Natural killer cell (primary cell): ENCODE measurements at regions not wholly inside any gene's neighbourhood (a gene's known extent, or its start where the extent isn't known, plus 50 kb on each side); places are given as distances from the start of the nearest gene placed in this dataset.

Source experiments
- ATAC-seq, 3 donors: fragments of 150-1000 bp in 2 of 3; fragments of 200-7000 bp in 1 of 3; cut with Tn5 transposase; 1 replicate in 1 of 3; 2 replicates in 2 of 3; pipeline ENCODE4 v1.10.0; 2021; ENCODE audit warnings: mild to moderate bottlenecking in 2 of 3, moderate library complexity in 2 of 3
- DNase-seq, 2 donors: peaks; one replicate each; pipeline versions ENCODE4 v3.0.0 to v3.0.0-alpha.2; 2013 to 2021; ENCODE audit warnings: mixed read lengths in 1 of 2
- H3K27ac ChIP-seq: one replicate; pipeline ENCODE4 v1.5.1; 2013; ENCODE audit warnings: mild to moderate bottlenecking, low read length
- H3K27me3 ChIP-seq: one replicate; pipeline ENCODE4 v1.6.1; 2013; ENCODE audit warnings: low read length; ENCODE audit not compliant: control insufficient read depth, insufficient read depth
- H3K36me3 ChIP-seq: one replicate; pipeline ENCODE4 v1.6.1; 2013; ENCODE audit warnings: low read length; ENCODE audit not compliant: control insufficient read depth, insufficient read depth
- H3K4me1 ChIP-seq: one replicate; pipeline ENCODE4 v1.6.1; 2013; ENCODE audit warnings: low read length; ENCODE audit not compliant: control insufficient read depth, insufficient read depth
- H3K4me3 ChIP-seq: one replicate; pipeline ENCODE4 v1.5.1; 2013; ENCODE audit warnings: low read length
- H3K9me3 ChIP-seq: one replicate; pipeline ENCODE4 v1.6.1; 2013; ENCODE audit warnings: low read length; ENCODE audit not compliant: control insufficient read depth, insufficient read depth
- H3K27ac Mint-ChIP-seq, 2 donors: one replicate each; pipeline ENCODE4 v1.8.0; 2022; ENCODE audit warnings: mild to moderate bottlenecking in 2 of 2, mixed read lengths in 2 of 2, moderate library complexity in 1 of 2
- H3K27me3 Mint-ChIP-seq, 2 donors: one replicate each; pipeline ENCODE4 v1.8.0; 2022; ENCODE audit warnings: low read depth in 2 of 2, mixed read lengths in 2 of 2
- H3K36me3 Mint-ChIP-seq: one replicate; pipeline ENCODE4 v1.8.0; 2022; ENCODE audit warnings: mixed read lengths
- H3K4me1 Mint-ChIP-seq, 2 donors: one replicate each; pipeline ENCODE4 v1.8.0; 2022; ENCODE audit warnings: mixed read lengths in 2 of 2
- H3K4me3 Mint-ChIP-seq: one replicate; pipeline ENCODE4 v1.8.0; 2022; ENCODE audit warnings: mild to moderate bottlenecking, moderate library complexity, mixed read lengths
- H3K9me3 Mint-ChIP-seq, 2 donors: one replicate each; pipeline ENCODE4 v1.8.0; 2022; ENCODE audit warnings: mixed read lengths in 2 of 2
- CTCF ChIP-seq: fragments of 200-600 bp; IDR thresholded peaks from one replicate; pipeline ENCODE4 v1.8.0; 2022; ENCODE audit warnings: antibody characterized with exemption
- WGBS: methylation state at CpG from one replicate; pipeline ENCODE4 v1.1.7; 2013; ENCODE audit warnings: missing lambda C conversion rate; ENCODE audit not compliant: insufficient coverage; 5-methylcytosine and 5-hydroxymethylcytosine counted together
- intact Hi-C: fragments of 100-400 bp; cut with micrococcal nuclease; formaldehyde crosslinking; loops from one replicate; pipeline ENCODE4 v1.14.2; 2022

- no peak for ATAC-seq
- no peak overlapping the region for H3K27ac Mint-ChIP-seq
Observed at GRCh38 chr2:62441824-62442223, 64.2 kb downstream of the TMEM17 start.

GRCh38 chr2:62441421-62441820, 64.6 kb downstream of the TMEM17 start:
- Mint-ChIP-seq H3K27me3 (peaks cover 0 to 7% of the 10 kb centered on the region in 2 donors), H3K4me1 (no peaks in the 10 kb centered on the region), H3K9me3 (no peaks in the 10 kb centered on the region), H3K27ac (no peak overlapping the region), H3K36me3 (no peaks in the 10 kb centered on the region), H3K4me3 (no peak overlapping the region)
- Histone ChIP-seq H3K4me3 (no peak overlapping the region), H3K27me3 (no peaks in the 10 kb centered on the region), H3K27ac (no peak overlapping the region), H3K4me1 (no peaks in the 10 kb centered on the region), H3K9me3 (no peaks in the 10 kb centered on the region), H3K36me3 (no peaks in the 10 kb centered on the region)
- intact Hi-C loops, result no loop called here
- no peak for TF ChIP-seq CTCF
- ATAC-seq (no peak), DNase-seq (no peak)
- WGBS, result 93% methylated on average over 5 of the region's 5 CpGs

More at GRCh38 chr2:62441824-62442223, 64.2 kb downstream of the TMEM17 start:
- Histone ChIP-seq H3K4me1 (no peaks in the 10 kb centered on the region), H3K27ac (no peak overlapping the region), H3K27me3 (no peaks in the 10 kb centered on the region), H3K36me3 (no peaks in the 10 kb centered on the region), H3K9me3 (no peaks in the 10 kb centered on the region), H3K4me3 (no peak overlapping the region)
- peaks cover 0 to 5% of the 10 kb centered on the region in 2 donors for H3K27me3 Mint-ChIP-seq
- DNase-seq, result no peak
- no peak overlapping the region for H3K4me3 Mint-ChIP-seq
- WGBS, result 88% methylated on average over 6 of the region's 6 CpGs
- H3K9me3 Mint-ChIP-seq, result no peaks in the 10 kb centered on the region
- intact Hi-C loops, result no loop called here
- TF ChIP-seq CTCF, result no peak
- no peaks in the 10 kb centered on the region for H3K4me1 Mint-ChIP-seq
- H3K36me3 Mint-ChIP-seq, result no peaks in the 10 kb centered on the region

- WGBS, result 91% methylated on average over 6 of the region's 6 CpGs
- Histone ChIP-seq H3K4me1 (no peaks in the 10 kb centered on the region), H3K27ac (no peak overlapping the region), H3K4me3 (no peak overlapping the region), H3K27me3 (no peaks in the 10 kb centered on the region), H3K9me3 (no peaks in the 10 kb centered on the region), H3K36me3 (no peaks in the 10 kb centered on the region)
- Mint-ChIP-seq H3K4me1 (no peaks in the 10 kb centered on the region), H3K9me3 (no peaks in the 10 kb centered on the region), H3K4me3 (no peak overlapping the region), H3K36me3 (no peaks in the 10 kb centered on the region), H3K27ac (no peak overlapping the region), H3K27me3 (peaks cover 0 to 7% of the 10 kb centered on the region in 2 donors)
- no peak for TF ChIP-seq CTCF
- ATAC-seq (no peak), DNase-seq (no peak)
- intact Hi-C loops, result no loop called here
Observed at GRCh38 chr2:62440281-62440946, 65.6 kb downstream of the TMEM17 start.

- H3K9me3 ChIP-seq, result no peaks in the 10 kb centered on the region
- no peak overlapping the region for H3K27ac Mint-ChIP-seq
- 86% methylated on average over 3 of the region's 3 CpGs for WGBS
Observed at GRCh38 chr2:62439425-62439824, 66.6 kb downstream of the TMEM17 start.

More at GRCh38 chr2:62439425-62439824, 66.6 kb downstream of the TMEM17 start:
- no peaks in the 10 kb centered on the region for H3K36me3 Mint-ChIP-seq
- Histone ChIP-seq H3K36me3 (no peaks in the 10 kb centered on the region), H3K27me3 (no peaks in the 10 kb centered on the region), H3K4me3 (no peak overlapping the region), H3K4me1 (no peaks in the 10 kb centered on the region), H3K27ac (no peak overlapping the region)
- no peak for DNase-seq
- H3K9me3 Mint-ChIP-seq, result no peaks in the 10 kb centered on the region
- no peak for TF ChIP-seq CTCF
- no peak overlapping the region for H3K4me3 Mint-ChIP-seq
- intact Hi-C loops, result no loop called here
- H3K27me3 Mint-ChIP-seq, result peaks cover 0 to 7% of the 10 kb centered on the region in 2 donors
- no peaks in the 10 kb centered on the region for H3K4me1 Mint-ChIP-seq
- ATAC-seq, result no peak
